HCT116 (cell line): ENCODE measurements at regions not wholly inside any gene's neighbourhood (a gene's known extent, or its start where the extent isn't known, plus 50 kb on each side); places are given as distances from the start of the nearest gene placed in this dataset.

ENCODE experiments used
- ATF3 ChIP-seq: IDR thresholded peaks from 2 replicates; pipeline ENCODE4 v1.6.1; 2012
- POLR2A ChIP-seq: IDR thresholded peaks from 2 replicates; pipeline ENCODE4 v1.7.0; 2011; ENCODE audit warnings: borderline replicate concordance; ENCODE audit not compliant: insufficient read depth, insufficient read length; ENCODE audit errors: extremely low read depth
- RAD21 ChIP-seq: IDR thresholded peaks from 2 replicates; pipeline ENCODE4 v1.6.1; 2012; ENCODE audit warnings: low read depth, mild to moderate bottlenecking
- REST ChIP-seq: IDR thresholded peaks from 2 replicates; pipeline ENCODE4 v1.6.1; 2012; ENCODE audit warnings: low read depth
- TCF7L2 ChIP-seq: IDR thresholded peaks from 2 replicates; pipeline ENCODE4 v1.7.0; 2011; ENCODE audit warnings: borderline replicate concordance, inconsistent platforms; ENCODE audit not compliant: insufficient read depth, insufficient read length; ENCODE audit errors: extremely low read depth
- TF ChIP-seq, protein P1 (sequence below), 3 experiments: fragments of 200-600 bp in 1 of 3; sonication (generic) in 1 of 3; IDR thresholded peaks in 2 of 3; conservative IDR thresholded peaks in 1 of 3; 2 replicates each; pipeline ENCODE4 v1.5.1; 2012 to 2017; ENCODE audit warnings: low read depth in 2 of 3, low read length in 2 of 3, antibody characterized with exemption in 1 of 3, borderline replicate concordance in 1 of 3, control low read depth in 1 of 3, mild to moderate bottlenecking in 1 of 3, mixed read lengths in 1 of 3, mixed run types in 1 of 3, moderate library complexity in 1 of 3; ENCODE audit not compliant: insufficient read depth in 1 of 3
- TF ChIP-seq, protein P2 (sequence below): IDR thresholded peaks from 2 replicates; pipeline ENCODE4 v1.6.1; 2012

GRCh38 chr11:33538726-33539125 is 161.9 kb downstream of the C11orf91 start:
- TF ChIP-seq REST = no peak
- no peak for TF ChIP-seq POLR2A
- TF ChIP-seq, protein P1, sequence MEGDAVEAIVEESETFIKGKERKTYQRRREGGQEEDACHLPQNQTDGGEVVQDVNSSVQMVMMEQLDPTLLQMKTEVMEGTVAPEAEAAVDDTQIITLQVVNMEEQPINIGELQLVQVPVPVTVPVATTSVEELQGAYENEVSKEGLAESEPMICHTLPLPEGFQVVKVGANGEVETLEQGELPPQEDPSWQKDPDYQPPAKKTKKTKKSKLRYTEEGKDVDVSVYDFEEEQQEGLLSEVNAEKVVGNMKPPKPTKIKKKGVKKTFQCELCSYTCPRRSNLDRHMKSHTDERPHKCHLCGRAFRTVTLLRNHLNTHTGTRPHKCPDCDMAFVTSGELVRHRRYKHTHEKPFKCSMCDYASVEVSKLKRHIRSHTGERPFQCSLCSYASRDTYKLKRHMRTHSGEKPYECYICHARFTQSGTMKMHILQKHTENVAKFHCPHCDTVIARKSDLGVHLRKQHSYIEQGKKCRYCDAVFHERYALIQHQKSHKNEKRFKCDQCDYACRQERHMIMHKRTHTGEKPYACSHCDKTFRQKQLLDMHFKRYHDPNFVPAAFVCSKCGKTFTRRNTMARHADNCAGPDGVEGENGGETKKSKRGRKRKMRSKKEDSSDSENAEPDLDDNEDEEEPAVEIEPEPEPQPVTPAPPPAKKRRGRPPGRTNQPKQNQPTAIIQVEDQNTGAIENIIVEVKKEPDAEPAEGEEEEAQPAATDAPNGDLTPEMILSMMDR (IDR thresholded peaks at IDR 0.05 in 2 of 3, conservative IDR thresholded peaks at IDR 0.05 in 1 of 3; ENCODE audit: borderline replicate concordance in 1 of 3, insufficient read depth in 1 of 3, low read depth in 2 of 3, low read length in 2 of 3) = no peak
- TF ChIP-seq ATF3 = no peak
- no peak for TF ChIP-seq RAD21
- no peak for TF ChIP-seq TCF7L2
- TF ChIP-seq, protein P2, sequence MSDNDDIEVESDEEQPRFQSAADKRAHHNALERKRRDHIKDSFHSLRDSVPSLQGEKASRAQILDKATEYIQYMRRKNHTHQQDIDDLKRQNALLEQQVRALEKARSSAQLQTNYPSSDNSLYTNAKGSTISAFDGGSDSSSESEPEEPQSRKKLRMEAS = no peak
